ENCODE measurements at regions not wholly inside any gene's neighbourhood (a gene's known extent, or its start where the extent isn't known, plus 50 kb on each side); places are given as distances from the start of the nearest gene placed in this dataset.
A peak's percentile ranks its signal among the peaks of the same experiment; 100 is the strongest.

DNA sequence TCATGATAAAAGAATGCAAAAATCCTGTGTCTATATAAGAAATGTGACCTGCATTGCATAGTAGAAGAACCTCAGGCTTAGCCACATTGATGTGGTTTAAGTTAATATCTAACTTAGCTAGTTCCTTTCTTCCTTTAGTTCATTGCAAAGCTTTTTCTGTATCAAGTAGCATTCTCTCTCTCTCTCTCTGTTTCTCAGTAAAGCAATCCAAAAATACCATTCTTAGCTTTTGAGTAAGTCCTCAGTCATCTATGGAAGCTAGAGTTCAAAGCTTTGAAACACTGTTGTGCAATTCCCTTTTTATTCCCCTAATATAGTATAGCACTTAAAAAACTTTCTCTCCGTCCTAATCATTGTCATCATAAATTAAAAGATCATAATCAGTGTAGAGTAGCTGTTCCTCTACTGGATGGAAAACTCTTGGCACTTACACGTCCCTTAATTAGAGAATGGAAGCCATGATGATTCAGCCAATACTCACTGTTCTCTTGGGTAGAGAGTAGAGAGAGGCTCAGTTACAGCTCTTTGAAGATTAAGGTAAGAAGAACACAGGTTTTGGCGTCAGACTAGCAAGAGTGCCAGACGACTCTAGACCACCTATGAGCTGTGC lies 350.3 kb upstream of the LYPLAL1 start:
- no peak for DNase-seq (ENCODE audit: low spot score)

DNA sequence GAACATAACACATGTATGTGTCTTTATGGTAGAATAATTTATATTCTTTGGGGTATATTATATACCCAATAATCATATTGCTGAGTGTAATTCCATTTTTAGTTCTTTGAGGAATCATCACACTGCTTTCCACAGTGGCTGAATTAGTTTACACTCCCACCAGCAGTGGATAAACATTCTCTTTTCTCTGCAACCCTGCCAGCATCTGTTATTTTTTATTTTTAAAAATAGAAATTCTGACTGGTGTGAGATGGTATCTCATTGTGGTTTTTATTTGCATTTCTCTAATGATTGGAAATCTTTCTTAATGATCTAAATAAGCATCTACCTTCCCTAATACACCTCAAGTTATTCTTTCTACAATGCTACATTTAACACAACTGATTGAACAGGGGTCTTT lies 346.2 kb upstream of the LYPLAL1 start:
- DNase-seq (ENCODE audit: low spot score): no peak

DNA sequence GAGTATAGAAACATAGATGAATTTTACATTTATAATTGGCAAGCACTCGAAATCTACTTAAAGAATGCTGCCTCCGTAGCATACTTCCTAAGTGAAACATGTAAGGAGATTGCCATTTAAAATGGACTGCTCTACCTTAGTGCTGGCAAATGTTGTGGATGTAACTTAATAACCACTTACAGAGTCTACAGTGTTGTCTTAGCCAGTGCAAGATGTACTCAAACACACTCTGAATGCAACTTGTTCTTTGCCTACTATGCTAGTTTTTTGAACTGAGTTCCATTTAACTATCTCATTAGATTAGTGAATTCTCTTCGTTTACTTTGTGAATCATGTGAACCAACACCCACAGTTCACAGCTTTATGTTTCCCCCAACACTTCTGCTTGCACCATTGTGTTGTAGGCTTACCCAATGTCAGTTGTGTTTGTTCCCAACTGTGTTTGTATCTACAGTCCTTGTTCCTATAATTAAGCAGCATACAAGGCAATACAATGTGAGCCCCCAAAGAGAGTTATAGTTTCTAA lies 345.5 kb upstream of the LYPLAL1 start:
- peak; percentile 7 for DNase-seq (ENCODE audit: low spot score)

DNA sequence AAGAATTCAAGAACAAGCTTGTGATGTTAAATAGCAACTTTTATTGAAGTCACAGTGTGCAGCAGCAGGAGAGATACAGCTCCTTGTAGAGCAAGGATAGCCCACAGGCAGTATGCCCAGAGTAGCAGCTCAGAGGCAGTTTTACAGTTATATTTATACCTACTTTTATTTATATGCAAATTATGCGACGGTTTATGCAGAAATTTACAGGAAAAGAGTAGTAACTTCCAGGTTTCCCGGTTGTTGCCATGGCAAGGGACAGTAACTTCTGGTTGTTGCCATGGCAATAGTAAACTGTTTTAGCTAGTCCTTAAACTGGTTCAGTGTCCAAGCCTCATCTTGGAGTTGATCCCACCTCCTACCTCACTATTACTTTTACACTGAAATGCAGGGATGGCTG lies 344.6 kb upstream of the LYPLAL1 start:
- DNase-seq (ENCODE audit: low spot score): no peak

DNA sequence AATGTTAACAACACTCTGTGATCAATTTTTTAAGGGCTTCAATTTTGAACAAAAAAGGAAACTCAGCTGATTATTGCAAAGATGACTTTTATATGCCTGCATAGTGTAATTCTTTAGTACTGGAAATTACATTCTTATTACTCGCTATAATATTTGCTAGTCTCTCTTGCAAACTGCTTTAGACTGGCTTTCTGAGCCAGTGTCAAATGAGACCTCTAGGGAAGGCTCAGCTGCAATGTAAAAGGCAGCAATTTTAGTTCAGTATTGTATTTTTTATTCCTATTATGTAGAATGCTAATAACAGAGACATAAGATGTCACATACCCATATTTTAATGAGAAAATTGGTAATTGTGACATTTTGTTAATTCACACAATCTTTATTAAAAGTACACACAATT lies 338.1 kb upstream of the LYPLAL1 start:
- no peak for DNase-seq (ENCODE audit: low spot score)

DNA sequence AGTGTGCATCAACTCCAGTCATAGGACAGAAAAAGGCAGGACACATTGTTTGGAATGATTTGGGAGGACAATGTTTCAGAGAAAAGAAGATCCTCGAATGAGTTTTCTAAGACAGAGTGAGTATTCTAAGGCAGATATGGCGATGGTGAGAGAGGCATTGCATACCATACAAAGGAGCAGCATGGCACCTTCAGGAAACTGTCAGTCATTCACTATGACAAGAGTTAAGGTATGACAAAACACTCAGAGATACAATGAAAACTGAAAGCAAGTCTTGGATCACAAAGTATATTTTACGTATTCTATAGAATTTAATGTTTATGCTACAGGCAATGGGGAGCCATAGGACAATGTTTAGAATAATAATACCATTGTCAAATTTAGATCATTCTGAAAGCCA lies 337.4 kb upstream of the LYPLAL1 start:
- no peak for DNase-seq (ENCODE audit: low spot score)

DNA sequence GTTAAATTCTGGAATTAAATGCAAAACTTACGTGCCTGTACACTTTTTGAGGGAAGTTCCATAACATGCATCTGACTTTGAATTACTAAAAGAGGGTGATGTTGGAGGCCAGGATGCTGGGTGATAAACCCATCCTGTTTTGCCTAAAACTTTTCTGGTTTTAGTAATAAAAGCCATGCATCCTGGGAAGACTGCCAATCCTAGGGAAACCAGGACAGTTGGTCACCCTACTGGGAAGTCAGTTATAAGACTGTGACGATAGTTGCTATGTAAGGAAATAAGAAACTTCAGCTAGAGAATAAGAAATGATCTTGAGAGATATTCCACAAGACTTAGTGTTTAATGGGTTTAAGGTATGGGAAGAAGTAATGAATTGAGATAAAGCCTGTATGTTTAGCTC lies 336.6 kb upstream of the LYPLAL1 start:
- DNase-seq (ENCODE audit: low spot score): no peak

DNA sequence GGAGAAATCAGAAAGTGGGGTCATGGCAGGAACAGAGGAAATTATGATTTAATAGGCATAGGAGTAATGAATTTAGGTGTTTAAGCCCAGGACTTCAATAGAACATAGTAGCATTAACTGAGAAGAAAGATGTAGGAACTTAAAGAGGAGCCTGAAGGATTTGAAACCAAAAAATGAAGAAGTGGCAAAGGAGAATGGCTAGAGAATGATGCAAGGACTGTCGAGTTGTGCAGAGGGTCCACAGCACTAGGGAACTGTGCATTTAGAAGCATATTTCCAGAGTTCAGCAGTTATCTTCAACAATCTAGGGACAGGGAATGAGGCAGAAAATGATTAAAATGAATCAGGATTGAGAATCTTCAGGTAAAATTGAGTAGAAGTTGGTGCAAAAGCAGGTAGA lies 328.1 kb upstream of the LYPLAL1 start:
- no peak for DNase-seq (ENCODE audit: low spot score)

DNA sequence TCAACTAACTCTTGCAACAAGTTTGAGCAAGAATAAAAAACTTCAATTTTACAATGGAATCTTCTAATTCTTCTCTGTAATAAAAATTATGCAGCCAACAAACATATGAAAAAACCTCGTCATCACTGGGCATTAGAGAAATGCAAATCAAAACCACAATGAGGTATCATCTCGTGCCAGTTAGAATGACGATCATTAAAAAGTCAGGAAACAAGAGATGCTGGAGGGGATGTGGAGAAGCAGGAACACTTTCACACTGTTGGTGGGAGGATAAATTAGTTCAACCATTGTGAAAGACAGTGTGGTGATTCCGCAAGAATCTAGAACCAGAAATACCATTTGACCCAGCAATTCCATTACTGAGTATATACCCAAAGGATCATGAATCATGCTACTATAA lies 327.5 kb upstream of the LYPLAL1 start:
- no peak for DNase-seq (ENCODE audit: low spot score)

DNA sequence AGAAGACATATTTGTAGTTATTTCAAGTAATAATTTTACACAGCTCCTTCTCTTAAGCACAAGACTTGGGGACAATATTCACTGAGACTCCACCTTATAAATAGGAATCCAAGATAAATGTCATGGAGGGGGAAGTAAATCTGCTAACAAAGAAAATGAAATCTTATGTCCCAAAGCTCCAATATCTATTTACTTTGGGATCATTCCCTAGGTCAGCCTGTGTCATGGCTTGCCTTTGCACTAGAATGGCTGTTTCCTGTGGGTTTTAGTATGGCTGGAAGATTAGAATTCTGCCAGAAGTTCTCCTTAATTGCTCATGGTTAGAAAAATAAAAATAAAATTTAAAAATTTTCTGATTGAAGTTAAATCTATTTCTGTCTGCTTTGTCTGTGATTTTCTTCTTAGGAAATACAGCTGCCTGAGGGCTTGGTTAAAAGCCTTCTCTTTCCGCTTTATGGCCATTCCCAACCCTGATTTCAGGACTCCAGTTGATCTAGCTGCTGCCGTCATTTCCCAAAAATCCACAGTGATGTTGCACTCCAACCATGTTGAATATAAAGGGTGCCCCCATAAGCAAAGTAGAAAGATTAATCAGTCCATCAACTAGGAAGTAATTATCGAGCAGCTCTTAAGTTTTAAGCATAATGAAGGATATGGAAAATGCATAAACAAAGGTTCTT lies 326.4 kb upstream of the LYPLAL1 start:
- no peak for DNase-seq (ENCODE audit: low spot score)

DNA sequence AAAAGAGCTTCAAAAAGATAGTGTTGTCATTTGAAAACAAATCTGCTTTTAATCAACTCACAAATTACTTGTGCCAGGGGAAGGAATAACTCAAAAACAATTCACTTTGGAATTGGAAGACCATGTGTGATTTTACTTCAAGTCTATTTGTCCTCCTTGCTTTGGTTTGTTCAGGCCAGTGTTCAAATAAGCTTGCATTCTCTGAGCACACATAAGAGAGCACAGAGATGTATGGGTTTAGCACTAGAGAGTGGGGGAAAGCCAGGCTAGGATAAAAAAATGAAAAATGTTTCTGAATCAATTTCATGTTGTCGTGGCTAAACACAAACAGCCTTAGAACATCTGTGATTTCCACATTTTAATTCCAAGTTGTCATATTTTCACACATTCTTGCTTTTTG lies 325.7 kb upstream of the LYPLAL1 start:
- DNase-seq (ENCODE audit: low spot score): no peak

DNA sequence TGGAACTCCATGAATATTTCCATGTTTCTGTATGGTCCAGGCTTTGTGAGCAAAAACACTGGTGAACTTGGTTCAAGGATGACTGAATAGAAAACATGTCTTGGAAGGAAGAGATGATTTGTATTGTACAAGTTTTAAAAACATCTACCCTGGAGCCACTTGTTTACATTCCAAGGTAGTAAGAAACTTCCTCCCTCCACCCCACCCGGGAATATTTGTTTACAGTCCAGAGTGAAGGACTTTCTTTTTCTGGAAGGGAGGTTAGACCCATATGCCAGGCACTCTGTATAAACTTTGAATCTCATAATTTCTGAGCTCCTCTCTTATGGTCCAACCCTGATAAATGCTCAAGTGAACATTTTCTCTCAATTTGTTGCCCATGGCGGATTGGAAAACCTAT lies 323.3 kb upstream of the LYPLAL1 start:
- DNase-seq (ENCODE audit: low spot score): no peak

DNA sequence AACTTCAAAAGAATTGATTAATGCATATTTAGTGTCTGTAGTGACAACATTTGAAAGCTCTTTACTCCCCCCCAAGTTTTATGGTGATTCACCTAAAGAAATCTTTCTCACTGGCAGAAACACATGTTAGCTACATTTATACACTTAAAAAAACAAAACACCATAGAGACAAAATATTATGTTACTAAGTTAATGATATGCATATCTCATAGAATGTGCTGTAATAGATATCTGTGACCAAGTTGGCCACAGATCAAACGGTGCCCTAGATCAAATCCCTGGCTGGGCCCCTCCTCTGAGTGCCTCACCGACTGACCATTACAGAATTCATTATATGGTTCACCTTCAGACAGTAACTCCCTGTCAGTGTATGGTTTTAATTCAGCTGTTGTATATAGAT lies 322.1 kb upstream of the LYPLAL1 start:
- DNase-seq (ENCODE audit: low spot score): no peak

DNA sequence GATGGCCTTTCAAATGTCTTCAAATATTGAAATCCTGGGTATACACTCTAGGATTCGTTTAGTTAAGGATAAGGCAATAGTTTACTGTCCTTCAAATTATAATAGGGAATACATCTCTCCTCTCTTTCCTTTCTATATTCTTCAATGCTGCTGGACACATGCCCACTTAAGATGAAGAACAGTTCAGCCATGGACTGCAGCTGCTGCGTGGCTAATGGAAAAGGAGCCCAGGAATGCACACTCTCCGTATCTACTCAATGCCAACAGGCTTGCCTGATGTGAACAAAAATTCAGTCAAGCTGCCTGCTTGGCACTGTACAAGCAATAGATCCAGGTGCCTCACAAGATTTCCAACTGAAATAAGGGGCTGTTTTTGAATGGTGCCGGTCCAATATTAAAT lies 321.2 kb upstream of the LYPLAL1 start:
- no peak for DNase-seq (ENCODE audit: low spot score)

DNA sequence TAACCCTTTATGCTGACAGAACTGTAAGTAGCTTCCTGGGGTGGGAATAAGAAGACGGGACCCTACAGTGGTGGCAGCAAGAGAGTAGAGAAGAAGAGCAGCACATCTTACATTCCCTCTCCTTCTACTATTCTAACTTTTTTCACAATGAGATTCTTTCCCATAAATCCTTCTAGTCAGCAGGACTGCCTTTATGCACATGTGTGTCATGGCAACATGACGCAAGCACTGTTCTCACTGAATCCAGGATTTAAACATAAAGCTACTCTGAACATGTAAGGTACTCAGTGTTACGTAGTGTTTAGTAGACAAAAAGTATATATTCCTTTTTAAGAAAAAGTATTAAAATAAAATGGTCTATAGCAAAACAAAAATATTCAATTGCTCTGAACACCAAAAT lies 309.7 kb upstream of the LYPLAL1 start:
- DNase-seq (ENCODE audit: low spot score): no peak

DNA sequence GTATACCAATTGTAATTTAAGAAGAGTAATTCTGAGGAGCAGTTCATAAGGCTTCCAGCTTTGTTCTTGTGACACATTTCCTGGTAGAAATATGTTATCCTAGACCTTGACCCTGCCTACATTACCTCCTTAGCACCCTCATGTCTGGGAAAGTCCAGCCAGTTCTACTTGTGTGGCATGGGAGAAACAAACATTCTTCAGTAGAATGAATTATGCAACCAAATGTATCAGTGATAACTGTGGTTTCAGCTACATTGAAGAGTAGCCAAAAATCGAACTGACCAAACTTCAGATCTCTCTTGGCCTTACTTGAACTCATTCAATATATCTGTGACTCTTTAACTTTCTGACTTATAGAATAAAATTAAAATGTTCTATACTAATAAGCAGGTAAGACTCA lies 308.1 kb upstream of the LYPLAL1 start:
- no peak for DNase-seq (ENCODE audit: low spot score)

DNA sequence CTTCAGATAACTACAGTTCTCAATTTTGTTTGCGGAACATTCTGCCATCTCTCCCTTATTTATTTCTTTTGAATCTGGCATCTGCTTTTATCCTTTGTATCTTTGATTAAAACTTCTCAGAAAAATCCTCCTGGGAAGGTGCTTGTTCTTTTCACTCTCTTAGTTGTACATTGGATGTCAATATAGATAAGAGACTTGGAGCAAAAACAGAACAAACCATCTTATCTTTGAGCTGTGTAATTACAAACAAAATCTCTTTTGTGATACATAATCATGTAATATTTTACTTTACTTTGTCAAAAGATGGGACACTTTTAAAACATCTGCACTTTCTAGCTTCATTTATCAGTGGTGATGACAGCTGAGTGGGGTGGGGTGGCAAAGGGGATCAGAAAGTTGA lies 307.2 kb upstream of the LYPLAL1 start:
- DNase-seq (ENCODE audit: low spot score): no peak

DNA sequence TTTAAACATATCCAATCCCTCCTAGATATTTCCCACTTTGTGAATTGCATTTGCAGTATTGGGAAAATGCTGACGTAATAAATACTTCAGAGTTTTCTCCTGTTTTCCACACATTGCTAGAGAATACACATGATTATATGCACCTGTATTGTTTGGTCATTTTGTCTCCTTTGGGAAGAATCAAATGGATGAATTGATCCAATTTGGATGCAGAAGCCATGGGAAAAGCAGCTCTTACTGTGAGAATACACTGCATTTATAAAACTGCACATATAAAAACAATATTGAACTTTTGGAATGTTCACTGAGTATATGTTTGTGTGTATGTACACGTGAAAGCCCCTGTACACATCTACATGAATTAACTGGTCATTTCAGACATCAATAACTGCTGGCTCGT lies 306.6 kb upstream of the LYPLAL1 start:
- DNase-seq (ENCODE audit: low spot score): no peak

DNA sequence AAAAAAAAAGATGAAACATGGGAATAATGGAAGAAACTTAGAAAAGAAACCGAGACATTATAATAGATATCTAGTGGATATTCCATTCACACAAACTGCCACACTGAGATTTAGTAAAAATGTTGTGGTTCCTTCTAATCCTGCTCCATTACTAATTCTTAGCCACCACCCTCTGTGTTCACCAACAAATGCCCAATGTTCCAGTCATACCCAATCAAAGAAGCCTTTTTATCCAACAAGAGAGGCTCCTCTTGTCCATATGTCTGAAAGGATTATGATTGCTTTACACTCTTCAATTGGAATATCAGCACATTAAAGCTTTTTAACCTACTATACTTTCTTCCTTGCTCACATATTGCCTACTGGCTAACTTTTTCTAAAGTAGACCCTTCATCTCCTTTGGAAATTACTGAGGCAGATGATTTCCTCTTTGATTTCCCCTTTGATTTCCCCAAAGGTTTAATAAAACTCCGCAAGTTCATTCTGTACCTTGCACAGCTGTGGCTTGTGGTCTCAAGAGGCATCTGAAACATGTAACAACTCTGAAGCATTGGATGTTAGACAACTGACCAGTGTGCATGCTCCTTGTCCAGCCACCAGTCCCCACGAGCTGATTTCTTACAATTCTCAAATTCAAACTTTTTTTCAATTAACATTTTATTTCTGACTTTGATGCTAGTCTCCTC lies 305.6 kb upstream of the LYPLAL1 start:
- no peak for DNase-seq (ENCODE audit: low spot score)

DNA sequence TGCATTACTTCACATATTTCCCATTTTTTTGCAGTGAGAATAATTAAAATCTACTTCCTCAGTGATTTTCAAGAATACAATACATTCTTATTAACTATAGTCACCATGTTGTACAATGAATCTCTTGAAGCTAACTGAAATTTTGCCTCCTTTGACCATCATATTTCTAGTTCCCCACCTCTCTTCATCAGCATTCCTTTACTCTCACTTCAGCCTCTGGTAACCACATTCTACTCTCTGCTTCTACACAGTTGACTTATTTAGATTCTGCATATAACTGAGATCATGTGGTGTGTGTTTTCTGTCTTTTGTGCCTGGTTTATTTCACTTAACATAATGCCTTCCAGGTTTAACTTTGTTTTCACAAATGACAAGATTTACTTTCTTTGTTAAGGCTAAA lies 304.4 kb upstream of the LYPLAL1 start:
- no peak for DNase-seq (ENCODE audit: low spot score)

DNA sequence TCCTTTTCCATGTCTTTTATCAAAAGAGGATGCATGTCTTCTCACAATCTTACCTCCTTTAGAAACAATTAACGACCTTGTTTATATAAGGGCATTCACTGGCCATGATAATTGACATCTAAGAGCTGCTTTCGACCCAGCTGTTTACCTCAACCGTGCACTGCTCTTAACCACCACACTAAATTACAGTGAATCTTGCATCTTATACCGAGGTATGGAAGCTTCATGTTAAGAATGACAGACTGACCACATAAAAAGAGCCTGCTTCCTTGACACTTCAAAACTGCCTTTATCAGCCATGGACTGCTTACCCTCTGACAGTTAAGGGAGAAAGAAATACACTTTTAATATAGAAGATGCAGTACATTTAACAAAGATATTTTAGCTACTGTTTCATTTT lies 301.7 kb upstream of the LYPLAL1 start:
- DNase-seq (ENCODE audit: low spot score): no peak

DNA sequence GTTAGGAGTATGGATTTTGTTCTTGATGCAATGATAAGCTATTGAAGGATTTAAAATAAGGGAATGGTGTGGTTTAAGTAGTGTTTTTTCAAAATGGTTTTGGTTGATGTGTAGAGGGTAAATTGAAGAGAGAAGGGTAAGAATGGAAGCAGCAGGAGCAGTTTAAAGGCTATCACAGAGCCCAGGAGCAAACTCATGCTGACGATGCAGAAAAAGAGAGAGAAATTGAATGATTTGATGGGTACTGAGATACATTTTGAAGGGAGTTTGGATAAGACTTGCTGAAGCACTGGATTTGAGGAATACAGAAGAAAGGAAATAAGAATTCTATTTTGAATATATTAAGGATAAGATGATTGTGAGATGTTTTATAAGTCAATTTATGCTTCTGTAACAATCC lies 300.8 kb upstream of the LYPLAL1 start:
- no peak for DNase-seq (ENCODE audit: low spot score)

DNA sequence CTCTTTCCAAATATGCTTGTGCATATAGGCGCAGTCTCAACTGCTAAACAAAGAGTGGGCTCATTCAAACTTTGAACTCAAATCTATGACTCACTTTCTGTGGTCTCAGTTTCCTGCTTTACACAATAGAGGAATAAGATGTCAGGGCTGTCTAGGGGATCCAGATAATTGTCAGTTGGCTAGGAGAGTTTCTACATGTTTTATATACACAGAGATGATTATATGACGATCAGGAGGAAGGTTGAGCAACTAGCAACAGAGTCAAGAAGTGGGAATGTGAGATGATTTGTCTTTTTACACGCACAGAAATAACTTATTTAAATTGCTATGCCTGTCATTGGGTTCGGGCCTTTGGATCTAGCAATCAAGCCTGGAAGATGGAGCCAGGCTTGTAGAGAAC lies 299.4 kb upstream of the LYPLAL1 start:
- no peak for DNase-seq (ENCODE audit: low spot score)

All from Ammon's horn (tissue), 1 donor.